ENCODE measurements at regions not wholly inside any gene's neighbourhood (a gene's known extent, or its start where the extent isn't known, plus 50 kb on each side); places are given as distances from the start of the nearest gene placed in this dataset.

DNA sequence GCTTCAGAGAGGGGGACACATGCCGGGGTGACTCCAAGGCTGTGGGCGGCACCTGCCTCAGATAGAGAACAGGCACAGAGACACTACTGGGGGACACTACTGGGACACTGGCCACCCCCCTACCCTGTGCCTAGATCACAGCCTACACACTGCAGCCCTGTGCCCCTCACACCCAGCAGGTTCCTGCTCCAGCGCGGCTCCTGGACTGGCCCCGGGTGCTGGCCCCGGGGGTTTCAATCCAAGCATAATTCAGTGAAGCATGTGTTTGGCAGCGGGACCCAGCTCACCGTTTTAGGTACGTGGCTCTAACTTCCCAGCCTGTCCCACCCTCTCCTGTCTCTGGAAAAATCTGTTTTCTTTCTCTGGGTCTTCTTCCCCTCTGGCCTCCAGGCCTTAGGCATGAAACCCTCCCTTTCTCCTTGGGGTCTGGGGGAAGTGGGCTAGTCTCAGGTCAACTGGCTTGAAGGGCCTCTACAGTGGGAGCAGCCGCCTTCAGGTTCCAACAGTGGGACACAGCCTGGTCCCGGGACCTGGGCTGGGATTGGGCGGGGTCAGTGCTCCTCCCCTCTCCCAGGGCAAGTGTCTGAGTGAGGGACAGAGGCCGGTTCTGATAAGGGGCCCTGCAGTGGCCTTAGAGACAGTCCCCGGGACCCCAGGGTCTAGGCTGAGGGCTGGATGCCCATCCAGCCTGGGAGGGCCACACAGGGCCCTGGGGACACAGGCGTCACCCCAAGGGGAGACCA, 98.8 kb downstream of the CRYBB2 start:
- TF ChIP-seq CTCF (IDR thresholded peaks at IDR 0.05) (no peak), POLR2AphosphoS5 (IDR thresholded peaks at IDR 0.05; ENCODE audit: insufficient read depth in 1 of 2, low read depth in 1 of 2) (no peak), POLR2A (IDR thresholded peaks at IDR 0.05) (no peak)

Data from vagina (tissue), 2 donors.